ENCODE measurements at regions not wholly inside any gene's neighbourhood (a gene's known extent, or its start where the extent isn't known, plus 50 kb on each side); places are given as distances from the start of the nearest gene placed in this dataset.

- in situ Hi-C loops (cut with HindIII; ENCODE audit: low sequenced_read_pairs), result no loop called here
- no peak for TF ChIP-seq CTCF (IDR thresholded peaks at IDR 0.05; ENCODE audit: low read depth, low read length)
- no peak overlapping the region for H3K4me3 ChIP-seq (ENCODE audit: low read depth, low read length)
- no peak for DNase-seq (ENCODE audit: low read depth, low spot score)
These were observed 124.4 kb upstream of the UBE2E2 start for GRCh38 chr3:23078735-23079134.

DNA sequence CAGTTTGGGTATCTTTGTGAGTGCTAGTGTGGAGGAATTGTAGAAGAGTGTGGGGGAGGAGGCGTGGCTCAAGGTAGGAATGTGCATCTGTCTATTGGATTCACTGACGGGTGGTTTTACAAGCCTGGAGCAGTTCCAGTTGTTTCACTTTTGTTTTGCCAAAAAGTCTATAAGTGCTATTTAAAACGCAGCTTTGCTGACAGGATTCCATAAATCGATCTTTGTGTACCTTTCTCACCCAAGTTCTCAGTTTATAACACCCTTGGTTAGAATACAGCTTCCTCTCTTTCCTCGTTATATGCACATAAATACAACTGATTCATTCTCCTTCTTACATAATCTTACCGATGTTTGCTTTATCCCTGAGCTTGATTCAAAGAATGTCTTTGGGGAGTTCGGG, 123.2 kb upstream of the UBE2E2 start:
- DNase-seq (ENCODE audit: low read depth, low spot score), result no peak
- no peak for TF ChIP-seq CTCF (IDR thresholded peaks at IDR 0.05; ENCODE audit: low read depth, low read length)
- in situ Hi-C loops (cut with HindIII; ENCODE audit: low sequenced_read_pairs), result no loop called here
- no peak overlapping the region for H3K4me3 ChIP-seq (ENCODE audit: low read depth, low read length)

- in situ Hi-C loops (cut with HindIII; ENCODE audit: low sequenced_read_pairs), result no loop called here
- DNase-seq (ENCODE audit: low read depth, low spot score), result no peak
- H3K4me3 ChIP-seq (ENCODE audit: low read depth, low read length), result no peak overlapping the region
- TF ChIP-seq CTCF (IDR thresholded peaks at IDR 0.05; ENCODE audit: low read depth, low read length), result no peak
These were observed 119.4 kb upstream of the UBE2E2 start for GRCh38 chr3:23083701-23084100.

DNA sequence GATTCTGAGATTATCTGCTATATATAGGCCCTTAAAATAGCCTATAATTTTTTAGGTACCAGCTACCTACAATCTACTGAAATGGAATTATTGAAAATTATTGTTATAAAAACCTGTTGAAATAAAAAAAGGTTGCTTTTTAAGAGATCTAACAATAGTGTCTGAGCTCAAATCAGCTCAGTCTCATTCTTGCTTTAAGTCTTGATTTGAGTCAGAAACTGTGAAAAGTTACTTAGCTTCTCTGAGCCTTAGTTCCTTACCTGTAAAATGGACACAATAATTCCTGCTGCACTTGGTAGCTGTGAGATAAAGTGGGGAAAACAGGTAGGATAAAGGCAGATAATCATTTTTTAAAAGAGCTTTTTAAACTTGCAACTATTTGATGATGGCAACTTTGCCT, 118.8 kb upstream of the UBE2E2 start:
- no peak for DNase-seq (ENCODE audit: low read depth, low spot score)
- no peak overlapping the region for H3K4me3 ChIP-seq (ENCODE audit: low read depth, low read length)
- in situ Hi-C loops (cut with HindIII; ENCODE audit: low sequenced_read_pairs), result no loop called here
- no peak for TF ChIP-seq CTCF (IDR thresholded peaks at IDR 0.05; ENCODE audit: low read depth, low read length)

DNA sequence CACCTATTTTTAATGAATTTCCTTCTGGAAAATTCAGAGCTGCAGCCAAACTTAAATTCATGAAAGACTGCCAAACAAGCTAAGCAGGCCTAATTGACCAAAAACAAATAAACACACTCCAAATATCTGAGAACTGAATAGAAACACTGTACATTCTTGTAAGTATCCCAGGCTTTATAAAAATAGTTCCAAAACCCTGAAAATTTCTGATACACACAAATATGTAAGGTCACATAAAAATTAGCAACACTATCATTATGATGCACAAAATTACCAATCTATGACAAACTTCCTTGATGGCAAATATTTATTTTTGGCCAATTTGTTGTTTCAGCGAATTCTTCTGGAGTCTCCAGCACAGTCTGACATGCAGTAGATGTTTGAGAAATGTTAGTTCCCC, 117.9 kb upstream of the UBE2E2 start:
- H3K4me3 ChIP-seq (ENCODE audit: low read depth, low read length), result no peak overlapping the region
- no peak for TF ChIP-seq CTCF (IDR thresholded peaks at IDR 0.05; ENCODE audit: low read depth, low read length)
- in situ Hi-C loops (cut with HindIII; ENCODE audit: low sequenced_read_pairs), result no loop called here
- DNase-seq (ENCODE audit: low read depth, low spot score), result peak; percentile 42

GRCh38 chr3:23086331-23086730, 116.8 kb upstream of the UBE2E2 start:
- in situ Hi-C loops (cut with HindIII; ENCODE audit: low sequenced_read_pairs), result no loop called here
- DNase-seq (ENCODE audit: low read depth, low spot score), result no peak
- no peak for TF ChIP-seq CTCF (IDR thresholded peaks at IDR 0.05; ENCODE audit: low read depth, low read length)
- H3K4me3 ChIP-seq (ENCODE audit: low read depth, low read length), result no peak overlapping the region

- H3K4me3 ChIP-seq (ENCODE audit: low read depth, low read length), result no peak overlapping the region
- DNase-seq (ENCODE audit: low read depth, low spot score), result no peak
- no peak for TF ChIP-seq CTCF (IDR thresholded peaks at IDR 0.05; ENCODE audit: low read depth, low read length)
- in situ Hi-C loops (cut with HindIII; ENCODE audit: low sequenced_read_pairs), result no loop called here
These were observed 116.3 kb upstream of the UBE2E2 start for GRCh38 chr3:23086831-23087230.

Measured in astrocyte of the spinal cord (primary cell).